ENCODE measurements at regions not wholly inside any gene's neighbourhood (a gene's known extent, or its start where the extent isn't known, plus 50 kb on each side); places are given as distances from the start of the nearest gene placed in this dataset.

- H3K4me3 ChIP-seq (ENCODE audit: low read depth, low read length), result no peak overlapping the region
- no peak for TF ChIP-seq CTCF (IDR thresholded peaks at IDR 0.05; ENCODE audit: insufficient read depth, low read depth, low read length, missing control alignments)
- no peak for DNase-seq (ENCODE audit: low read depth)
Measured at GRCh38 chr15:46344115-46344724, 709.4 kb downstream of the SQOR start.

DNA sequence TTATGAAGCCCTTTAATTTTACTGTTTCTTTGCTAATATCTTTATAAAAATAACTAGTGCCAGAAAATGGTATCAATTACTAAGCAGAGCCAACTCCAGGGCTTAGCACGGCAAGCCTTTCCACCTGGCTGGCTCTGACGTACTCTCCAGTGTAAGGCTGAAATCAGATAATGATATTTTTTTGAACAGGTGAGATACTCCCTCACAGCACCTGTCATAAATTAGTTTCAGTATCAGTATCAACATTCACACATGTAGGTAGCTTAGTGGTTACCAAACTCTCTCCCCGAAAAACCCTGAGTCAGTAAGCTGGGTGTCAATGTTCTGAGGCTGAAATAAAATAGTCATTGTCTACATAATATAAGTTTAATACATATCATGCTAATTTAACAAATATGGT, 710.1 kb downstream of the SQOR start:
- DNase-seq (ENCODE audit: low read depth), result peak; percentile 1
- no peak for TF ChIP-seq CTCF (IDR thresholded peaks at IDR 0.05; ENCODE audit: insufficient read depth, low read depth, low read length, missing control alignments)
- no peak overlapping the region for H3K4me3 ChIP-seq (ENCODE audit: low read depth, low read length)

DNA sequence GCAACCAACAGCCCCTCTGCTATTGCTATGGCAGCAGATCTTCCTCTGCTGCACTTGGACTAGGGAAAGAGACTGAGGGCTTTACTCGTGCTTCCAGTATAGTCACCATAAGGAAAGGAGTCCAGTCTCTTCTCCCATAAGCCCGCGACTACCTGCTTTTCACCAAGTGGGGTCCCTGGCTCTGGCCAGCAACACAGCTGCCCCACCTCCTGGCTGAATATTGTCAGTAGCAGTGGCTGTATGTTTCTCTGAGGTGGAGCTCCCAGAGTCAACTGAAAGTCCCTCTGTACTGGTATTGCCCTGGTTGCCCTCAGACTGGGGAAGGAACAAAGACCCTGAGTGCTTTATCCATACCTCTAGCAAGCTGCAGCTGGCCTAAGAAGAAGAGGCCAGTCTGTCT, 719.6 kb downstream of the SQOR start:
- no peak overlapping the region for H3K4me3 ChIP-seq (ENCODE audit: low read depth, low read length)
- no peak for TF ChIP-seq CTCF (IDR thresholded peaks at IDR 0.05; ENCODE audit: insufficient read depth, low read depth, low read length, missing control alignments)
- DNase-seq (ENCODE audit: low read depth), result no peak

DNA sequence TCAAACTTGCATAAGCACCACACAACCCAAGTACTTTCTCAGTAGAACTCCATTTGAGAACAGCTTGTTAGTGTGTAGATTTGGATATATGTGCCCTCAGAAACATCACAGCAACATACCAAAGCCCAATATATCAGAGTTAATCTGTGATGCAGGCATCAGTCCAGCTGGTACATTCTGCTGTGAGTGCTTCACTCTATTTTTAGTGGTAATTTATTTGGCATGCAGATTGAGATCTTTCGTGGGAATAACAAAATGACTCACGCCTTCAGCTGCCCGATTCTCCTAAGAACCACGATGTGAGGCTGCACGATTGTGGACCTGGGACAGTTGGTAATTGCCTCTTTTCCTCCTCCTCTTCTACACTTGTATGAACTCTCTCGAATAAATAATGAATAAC, 730.7 kb downstream of the SQOR start:
- TF ChIP-seq CTCF (IDR thresholded peaks at IDR 0.05; ENCODE audit: insufficient read depth, low read depth, low read length, missing control alignments), result no peak
- no peak overlapping the region for H3K4me3 ChIP-seq (ENCODE audit: low read depth, low read length)
- no peak for DNase-seq (ENCODE audit: low read depth)

DNA sequence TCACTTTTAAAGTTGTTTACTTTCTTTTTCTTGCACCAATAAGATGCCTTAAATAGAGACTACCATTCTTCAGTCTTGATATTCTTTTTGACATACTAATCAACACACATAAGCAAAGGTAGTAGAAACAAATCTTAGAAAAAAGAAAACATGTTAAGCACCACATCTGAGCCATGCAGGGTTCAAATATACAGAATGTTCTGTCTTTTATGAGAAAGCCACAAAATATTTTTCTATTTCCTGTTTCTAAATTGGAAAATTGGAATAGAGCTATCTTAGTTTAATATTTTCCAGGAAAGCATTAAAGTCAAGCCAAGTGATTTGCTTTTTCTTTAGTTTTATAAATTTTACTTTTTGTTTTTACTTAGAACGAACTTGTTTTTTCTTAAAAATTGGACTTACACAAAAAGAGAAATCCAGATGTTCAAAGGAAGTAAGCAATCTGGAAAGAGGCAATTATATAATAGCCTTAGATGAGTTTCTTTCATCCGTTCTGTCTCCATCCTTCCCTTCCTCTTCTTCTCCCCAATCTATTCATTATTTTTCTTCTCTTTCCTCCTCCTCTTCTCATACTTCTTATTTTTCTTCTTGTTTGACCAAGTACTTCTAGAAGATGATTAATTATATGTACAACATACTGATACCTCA, 731.7 kb downstream of the SQOR start:
- TF ChIP-seq CTCF (IDR thresholded peaks at IDR 0.05; ENCODE audit: insufficient read depth, low read depth, low read length, missing control alignments), result no peak

GRCh38 chr15:46383978-46384377, 749.1 kb downstream of the SQOR start:
- TF ChIP-seq CTCF (IDR thresholded peaks at IDR 0.05; ENCODE audit: insufficient read depth, low read depth, low read length, missing control alignments), result no peak
- H3K4me3 ChIP-seq (ENCODE audit: low read depth, low read length), result no peak overlapping the region
- no peak for DNase-seq (ENCODE audit: low read depth)

More for the DNA sequence above, 731.7 kb downstream of the SQOR start:
- DNase-seq (ENCODE audit: low read depth), result no peak
- no peak overlapping the region for H3K4me3 ChIP-seq (ENCODE audit: low read depth, low read length)

DNA sequence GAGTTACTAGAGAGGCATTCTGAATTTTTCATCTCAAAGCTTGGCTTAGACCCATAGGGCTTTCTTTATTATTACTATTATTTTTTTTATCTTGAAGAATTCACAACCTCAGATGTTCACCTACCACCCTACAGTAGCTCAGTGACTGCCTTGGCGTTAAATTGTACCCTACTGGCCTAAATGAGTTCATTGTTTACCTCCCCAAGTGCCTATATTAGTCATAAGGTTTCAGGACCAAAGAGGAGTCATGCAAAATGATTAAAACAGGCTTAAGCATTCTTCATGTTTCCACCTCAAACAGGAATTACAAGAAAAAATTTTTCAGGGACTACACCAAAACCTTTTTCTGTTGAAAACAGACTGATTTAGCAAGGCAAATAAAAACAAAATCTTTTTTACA, 751.5 kb downstream of the SQOR start:
- no peak overlapping the region for H3K4me3 ChIP-seq (ENCODE audit: low read depth, low read length)
- no peak for TF ChIP-seq CTCF (IDR thresholded peaks at IDR 0.05; ENCODE audit: insufficient read depth, low read depth, low read length, missing control alignments)
- peak; percentile 15 for DNase-seq (ENCODE audit: low read depth)
